H1 (cell line): ENCODE measurements at regions not wholly inside any gene's neighbourhood (a gene's known extent, or its start where the extent isn't known, plus 50 kb on each side); places are given as distances from the start of the nearest gene placed in this dataset.

ENCODE experiments used
- CTCF ChIA-PET: fragments of 300-600 bp; sonication (Branson Sonifier 250); formaldehyde crosslinking; loops from one replicate; lab custom pipeline; 2021; ENCODE audit not compliant: partially characterized antibody; lab: Charles Lee
- POLR2A ChIA-PET: fragments of 300-600 bp; sonication (Branson Sonifier 250); formaldehyde crosslinking; loops from one replicate; lab custom pipeline; 2021; ENCODE audit warnings: inconsistent platforms; ENCODE audit not compliant: partially characterized antibody; lab: Charles Lee
- DNase-seq, 2 experiments: peaks; one replicate each; pipeline versions ENCODE4 v3.0.0 to v3.0.0-alpha.2; 2010 to 2022; ENCODE audit warnings: low spot score in 2 of 2, low read depth in 1 of 2, mixed read lengths in 1 of 2
- FAIRE-seq: peaks from 2 replicates; lab custom pipeline; 2011; peaks lifted over from hg19 to GRCh38; lab: Jason Lieb, UNC
- H2AFZ ChIP-seq: 2 replicates; pipeline ENCODE4 v1.8.1; 2012; ENCODE audit warnings: low read length, inconsistent platforms
- H2AK5ac ChIP-seq: 2 replicates; pipeline ENCODE4 v1.6.1; 2013; ENCODE audit warnings: low read depth, low read length
- H2BK120ac ChIP-seq: replicated peaks from 2 replicates; pipeline ENCODE3; 2013; ENCODE audit warnings: low read depth, low read length, inconsistent platforms
- H2BK12ac ChIP-seq: 2 replicates; pipeline ENCODE4 v1.6.1; 2013; ENCODE audit warnings: low read depth, low read length
- H2BK15ac ChIP-seq: 2 replicates; pipeline ENCODE4 v1.6.1; 2013; ENCODE audit warnings: low read length
- H2BK20ac ChIP-seq: 2 replicates; pipeline ENCODE4 v1.6.1; 2013; ENCODE audit warnings: low read length
- H2BK5ac ChIP-seq: 2 replicates; pipeline ENCODE4 v1.6.1; 2013; ENCODE audit warnings: low read depth, low read length
- H3K14ac ChIP-seq: 2 replicates; pipeline ENCODE4 v1.6.1; 2013; ENCODE audit warnings: inconsistent platforms; ENCODE audit not compliant: insufficient read length
- H3K18ac ChIP-seq: 2 replicates; pipeline ENCODE4 v1.6.1; 2013; ENCODE audit warnings: low read length; ENCODE audit errors: extremely low read depth
- H3K23ac ChIP-seq: 2 replicates; pipeline ENCODE4 v1.6.1; 2013; ENCODE audit warnings: inconsistent platforms; ENCODE audit not compliant: insufficient read length
- H3K23me2 ChIP-seq: 2 replicates; pipeline ENCODE4 v1.6.1; 2013; ENCODE audit warnings: low read depth, low read length
- H3K27ac ChIP-seq: 2 replicates; pipeline ENCODE4 v1.6.1; 2011; ENCODE audit warnings: low read depth, low read length, inconsistent platforms
- H3K27me3 ChIP-seq, 4 experiments: replicated peaks in 1 of 4; 1 replicate in 1 of 4; 2 replicates in 3 of 4; pipeline versions ENCODE4 v1.6.1 to v1.8.1; 2011 to 2013; ENCODE audit warnings: low read length in 3 of 4, mild to moderate bottlenecking in 3 of 4, inconsistent platforms in 2 of 4, mixed read lengths in 2 of 4, moderate library complexity in 1 of 4; ENCODE audit not compliant: control insufficient read depth in 3 of 4, insufficient read depth in 3 of 4; ENCODE audit errors: extremely low read depth in 1 of 4
- H3K36me3 ChIP-seq, 4 experiments: 2 replicates each; pipeline versions ENCODE4 v1.6.1 to v1.8.1; 2011 to 2013; ENCODE audit warnings: mild to moderate bottlenecking in 4 of 4, low read length in 3 of 4, moderate library complexity in 2 of 4, control low read depth in 1 of 4, inconsistent platforms in 1 of 4; ENCODE audit not compliant: insufficient read depth in 4 of 4, control insufficient read depth in 2 of 4
- H3K4ac ChIP-seq: replicated peaks from 2 replicates; pipeline ENCODE3; 2013; ENCODE audit warnings: low read length, low read depth, mixed read lengths, inconsistent platforms; ENCODE audit not compliant: insufficient read length
- H3K4me1 ChIP-seq, 4 experiments: replicated peaks in 1 of 4; 1 replicate in 1 of 4; 2 replicates in 3 of 4; pipeline versions ENCODE4 v1.6.1 to v1.8.1; 2011 to 2013; ENCODE audit warnings: low read length in 3 of 4, inconsistent platforms in 2 of 4, mixed read lengths in 1 of 4; ENCODE audit not compliant: insufficient read depth in 4 of 4, control insufficient read depth in 3 of 4
- H3K4me2 ChIP-seq, 2 experiments: 2 replicates each; pipeline versions ENCODE4 v1.6.1 to v1.8.1; 2011 to 2013; ENCODE audit warnings: low read depth in 2 of 2, low read length in 2 of 2, control low read depth in 1 of 2, inconsistent platforms in 1 of 2, mild to moderate bottlenecking in 1 of 2; ENCODE audit not compliant: insufficient read depth in 1 of 2
- H3K4me3 ChIP-seq, 4 experiments: fragments of 200-600, 300-600 bp in 1 of 4; sonication (generic), shearing (Covaris generic), sonication (Bioruptor Twin) in 1 of 4; 2 replicates each; pipeline versions ENCODE4 v1.5.1 to v1.8.1; 2011 to 2016; ENCODE audit warnings: low read length in 4 of 4, low read depth in 3 of 4, control low read depth in 2 of 4, inconsistent platforms in 2 of 4, mild to moderate bottlenecking in 2 of 4, mixed read lengths in 1 of 4, moderate library complexity in 1 of 4; ENCODE audit not compliant: insufficient read depth in 2 of 4; ENCODE audit errors: extremely low read depth in 1 of 4
- H3K56ac ChIP-seq: replicated peaks from 2 replicates; pipeline ENCODE3; 2013; ENCODE audit warnings: low read depth, mild to moderate bottlenecking, mixed read lengths, low read length, inconsistent platforms; ENCODE audit not compliant: insufficient read length
- H3K79me1 ChIP-seq: 2 replicates; pipeline ENCODE4 v1.6.1; 2013; ENCODE audit warnings: low read depth, low read length, control low read depth
- H3K79me2 ChIP-seq, 2 experiments: 2 replicates each; pipeline versions ENCODE4 v1.6.1 to v1.8.1; 2012 to 2013; ENCODE audit warnings: low read length in 2 of 2, mild to moderate bottlenecking in 2 of 2, inconsistent platforms in 1 of 2; ENCODE audit not compliant: insufficient read depth in 2 of 2, control insufficient read depth in 1 of 2
- H3K9ac ChIP-seq, 4 experiments: replicated peaks in 1 of 4; 1 replicate in 1 of 4; 2 replicates in 3 of 4; pipeline versions ENCODE4 v1.6.1 to v1.8.1; 2011 to 2013; ENCODE audit warnings: low read depth in 3 of 4, low read length in 3 of 4, control low read depth in 2 of 4, mild to moderate bottlenecking in 2 of 4, moderate library complexity in 2 of 4, inconsistent platforms in 1 of 4; ENCODE audit errors: extremely low read depth in 1 of 4
- H3K9me3 ChIP-seq, 2 experiments: 2 replicates each; pipeline versions ENCODE4 v1.6.1 to v1.8.1; 2012 to 2013; ENCODE audit warnings: mild to moderate bottlenecking in 2 of 2, moderate library complexity in 2 of 2, control low read depth in 1 of 2, inconsistent platforms in 1 of 2, low read depth in 1 of 2, low read length in 1 of 2, mixed read lengths in 1 of 2; ENCODE audit not compliant: insufficient read depth in 2 of 2
- H4K20me1 ChIP-seq, 2 experiments: replicated peaks in 1 of 2; 2 replicates each; pipeline versions ENCODE3 to v1.8.1; 2011 to 2013; ENCODE audit warnings: inconsistent platforms in 2 of 2, low read length in 2 of 2, mild to moderate bottlenecking in 1 of 2; ENCODE audit not compliant: insufficient read depth in 2 of 2, control insufficient read depth in 1 of 2
- H4K5ac ChIP-seq: 2 replicates; pipeline ENCODE4 v1.6.1; 2013; ENCODE audit warnings: low read length, low read depth, mixed read lengths, inconsistent platforms; ENCODE audit not compliant: insufficient read length
- H4K8ac ChIP-seq: 2 replicates; pipeline ENCODE4 v1.8.0; 2013; ENCODE audit warnings: mild to moderate bottlenecking, moderate library complexity, low read length, inconsistent platforms; ENCODE audit not compliant: insufficient read depth; ENCODE audit errors: extremely low read depth
- H4K91ac ChIP-seq: replicated peaks from 2 replicates; pipeline ENCODE3; 2013; ENCODE audit warnings: low read length, mixed read lengths, inconsistent platforms; ENCODE audit not compliant: insufficient read length
- CREB1 ChIP-seq: IDR thresholded peaks from 2 replicates; pipeline ENCODE4 v1.6.1; 2012; ENCODE audit warnings: inconsistent platforms
- MAFK ChIP-seq: IDR thresholded peaks from 2 replicates; pipeline ENCODE4 v1.6.1; 2012; ENCODE audit warnings: low read depth, mild to moderate bottlenecking, improper control_type of control experiment, low read length
- NANOG ChIP-seq: IDR thresholded peaks from 2 replicates; pipeline ENCODE4 v1.6.1; 2011; ENCODE audit warnings: low read length, low read depth, mild to moderate bottlenecking, inconsistent platforms; ENCODE audit not compliant: insufficient read depth, poor library complexity, severe bottlenecking
- WGBS, 2 experiments: shearing (Covaris generic) in 1 of 2; methylation state at CpG; one replicate each; pipeline versions ENCODE4 v1.1.6 to v1.1.7; 2013 to 2015; ENCODE audit warnings: low lambda C conversion rate in 2 of 2, mixed read lengths in 2 of 2, inconsistent platforms in 1 of 2, low coverage in 1 of 2, missing lambda C conversion rate in 1 of 2; ENCODE audit not compliant: insufficient replicate concordance in 2 of 2, insufficient coverage in 1 of 2, insufficient read length in 1 of 2; ENCODE audit errors: extremely low coverage in 1 of 2, missing lambda C conversion rate in 1 of 2; 5-methylcytosine and 5-hydroxymethylcytosine counted together

DNA sequence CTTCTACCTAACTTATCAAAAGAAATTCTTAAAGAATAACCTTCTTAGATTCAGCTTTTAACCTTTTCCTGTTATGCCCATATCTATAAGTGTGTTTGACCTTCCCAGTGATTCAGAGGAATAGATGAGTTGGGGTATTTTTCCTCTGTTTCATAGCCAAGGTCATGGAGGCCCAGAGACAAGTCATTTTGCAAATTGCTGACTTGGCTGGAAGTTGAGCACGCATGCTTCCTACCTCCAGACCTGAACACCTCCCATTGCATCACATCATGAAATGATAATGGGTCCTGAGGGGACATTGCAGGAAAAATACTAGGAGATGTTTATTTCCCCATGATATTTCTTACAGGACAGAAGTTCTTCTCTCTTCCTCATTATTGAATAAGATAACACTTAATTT lies 158.6 kb upstream of the LMCD1 start:
- FAIRE-seq: no peak
- no peak overlapping the region for H3K14ac ChIP-seq

More for the DNA sequence above, 158.6 kb upstream of the LMCD1 start:
- H3K18ac ChIP-seq: no peak overlapping the region
- peaks cover 0 to 4% (median 0%) of the 10 kb centered on the region in 4 experiments; a peak in 1 of 7 replicates for H3K4me1 ChIP-seq
- no peaks in the 10 kb centered on the region for H3K36me3 ChIP-seq
- H2AFZ ChIP-seq: no peak overlapping the region
- H2AK5ac ChIP-seq: no peak overlapping the region
- no peaks in the 10 kb centered on the region for H3K23me2 ChIP-seq
- no peak overlapping the region for H3K27ac ChIP-seq
- CTCF ChIA-PET: interaction anchor here (0.8 to 1.6 kb wide), 3 partner anchors 19 to 74 kb away, joined by 3 to 4 read pairs (median 3); no protein-coding TSS in a partner anchor
- H3K23ac ChIP-seq: no peak overlapping the region
- no peak overlapping the region for H2BK15ac ChIP-seq
- no peak overlapping the region for H3K56ac ChIP-seq
- TF ChIP-seq MAFK: 0 out of 2 replicates have a peak, but pooled peaks have one; percentile 11
- TF ChIP-seq NANOG: no peak
- no peak for TF ChIP-seq CREB1
- no peak for DNase-seq
- H4K5ac ChIP-seq: no peak overlapping the region
- H3K79me1 ChIP-seq: no peaks in the 10 kb centered on the region
- no peak overlapping the region for H4K8ac ChIP-seq
- POLR2A ChIA-PET: no interaction called here
- H2BK5ac ChIP-seq: no peak overlapping the region
- H4K91ac ChIP-seq: no peak overlapping the region
- H3K4ac ChIP-seq: no peak overlapping the region
- H3K9ac ChIP-seq: no peak overlapping the region
- no peak overlapping the region for H2BK12ac ChIP-seq
- no peaks in the 10 kb centered on the region for H3K27me3 ChIP-seq
- no peak overlapping the region for H3K4me3 ChIP-seq
- no peaks in the 10 kb centered on the region for H3K79me2 ChIP-seq
- no peak overlapping the region for H3K4me2 ChIP-seq
- no peaks in the 10 kb centered on the region for H4K20me1 ChIP-seq
- no peak overlapping the region for H2BK20ac ChIP-seq
- H2BK120ac ChIP-seq: no peak overlapping the region
- peaks cover 0 to 4% of the 10 kb centered on the region in 2 experiments; a peak in 2 of 4 replicates for H3K9me3 ChIP-seq
- WGBS, 2 experiments: 75% methylated on average over 1 of the region's 1 CpG; no CpG with 5 or more reads in 1 of the 2 experiments
